ENCODE measurements at regions not wholly inside any gene's neighbourhood (a gene's known extent, or its start where the extent isn't known, plus 50 kb on each side); places are given as distances from the start of the nearest gene placed in this dataset.

DNA sequence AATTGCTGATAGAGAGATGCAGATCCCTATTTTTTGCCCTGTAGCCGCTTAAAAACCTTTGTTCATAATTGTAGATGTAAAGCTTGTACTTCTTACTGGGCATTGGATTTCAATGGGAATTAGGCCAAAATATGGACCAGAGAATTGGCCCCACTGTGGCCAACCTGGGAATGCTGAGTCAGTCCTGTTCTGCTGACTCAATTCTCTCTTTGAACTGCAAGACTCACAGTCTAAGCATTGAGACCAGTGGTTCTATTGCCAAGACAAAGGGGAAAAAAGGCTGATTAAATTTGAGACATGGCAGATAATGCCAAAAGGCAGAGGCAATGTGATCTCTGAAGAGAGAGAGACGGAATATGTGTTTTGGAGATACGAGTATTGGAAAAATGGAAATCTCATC is 72.5 kb upstream of the UBL3 start:
- Histone ChIP-seq H3K27ac (peak overlapping the region in 12 of 21 experiments; percentile 26 to 75 (median 64)), H3K4me3 (no peak overlapping the region)

DNA sequence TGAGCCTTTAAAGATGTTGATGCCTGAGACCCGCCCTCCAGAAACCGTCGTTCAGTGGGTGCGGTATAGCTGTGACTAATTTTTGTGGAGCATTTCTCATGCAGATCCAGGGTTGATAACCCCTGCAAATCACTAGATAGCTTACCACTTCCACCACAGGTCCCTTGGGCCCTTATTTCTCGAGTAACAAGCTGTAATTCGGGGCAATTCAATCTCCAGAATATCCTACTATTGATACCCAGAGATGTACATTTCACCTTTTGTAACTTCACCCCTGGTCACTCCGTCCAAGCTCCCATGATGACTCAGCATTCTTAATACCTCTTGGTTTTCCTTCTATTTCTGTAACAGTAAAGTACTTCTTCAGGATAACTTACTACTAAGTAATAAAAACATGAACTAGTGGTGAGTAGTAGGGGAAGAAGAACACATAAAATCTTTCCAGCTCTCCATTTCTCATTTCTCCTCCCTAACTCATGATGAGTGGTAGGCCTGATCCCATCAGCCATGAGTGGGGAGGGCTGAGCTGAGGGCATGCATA is 71.9 kb upstream of the UBL3 start:
- Histone ChIP-seq H3K4me3 (no peak overlapping the region), H3K27ac (peak overlapping the region in 3 of 21 experiments; percentile 7 to 43 (median 26))

GRCh38 chr13:29921542-29921941 is 71.1 kb upstream of the UBL3 start:
- H3K4me3 ChIP-seq: no peak overlapping the region
- no peak overlapping the region for H3K27ac ChIP-seq

DNA sequence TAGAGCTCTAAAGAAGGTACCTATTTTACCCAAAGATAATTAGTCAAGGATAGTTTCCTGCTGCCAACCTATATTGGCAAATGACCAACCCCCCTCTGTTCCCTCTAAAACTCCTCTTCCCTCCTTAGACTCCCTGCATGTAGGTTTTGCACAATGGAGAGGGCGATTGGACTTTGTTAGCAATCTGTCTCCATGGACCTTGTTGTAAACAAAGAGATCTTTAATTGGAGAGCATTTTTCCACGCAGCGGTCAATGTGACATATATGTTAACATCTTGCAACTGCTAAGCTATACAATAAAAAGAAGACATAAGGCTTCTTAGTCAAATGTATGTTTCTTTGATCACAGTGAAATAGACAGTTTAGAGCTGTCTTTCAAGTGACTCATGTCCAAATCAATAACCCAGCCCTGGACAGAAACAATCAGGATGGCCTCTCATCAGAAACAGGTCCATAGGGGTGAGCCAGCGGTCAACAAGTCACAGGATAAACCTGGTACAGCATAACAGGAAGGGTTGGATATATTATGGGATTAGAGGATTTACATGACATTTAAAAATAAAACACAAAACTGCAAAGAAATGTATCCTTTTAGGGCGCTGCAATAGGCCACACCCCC is 69.7 kb upstream of the UBL3 start:
- Histone ChIP-seq H3K4me3 (no peak overlapping the region), H3K27ac (no peak overlapping the region)

GRCh38 chr13:29918845-29919244 is 68.4 kb upstream of the UBL3 start:
- Histone ChIP-seq H3K27ac (peak overlapping the region in 1 of 21 experiments; percentile 12), H3K4me3 (no peak overlapping the region)

DNA sequence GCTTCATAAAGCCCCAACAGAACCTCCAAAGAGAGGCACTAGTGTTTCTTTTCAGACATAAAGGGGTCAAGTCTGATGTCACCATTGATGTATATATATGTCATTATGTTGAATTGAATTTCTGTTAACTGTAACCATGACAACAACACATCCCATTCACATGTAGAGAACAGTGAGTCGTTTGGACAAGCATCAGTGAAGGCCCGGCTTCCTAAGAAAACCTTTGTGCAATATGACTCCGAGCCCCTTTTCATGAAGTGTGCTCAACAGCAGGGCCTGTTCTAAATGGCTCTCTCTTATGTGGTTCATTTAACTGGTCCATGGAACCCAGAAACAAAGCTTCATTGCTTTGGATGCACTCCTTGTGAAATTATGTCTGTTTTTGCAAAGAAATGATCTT is 67.2 kb upstream of the UBL3 start:
- no peak overlapping the region for H3K4me3 ChIP-seq
- H3K27ac ChIP-seq: no peak overlapping the region

- Histone ChIP-seq H3K4me3 (no peak overlapping the region), H3K27ac (no peak overlapping the region)
Measured at GRCh38 chr13:29914581-29914980, 64.2 kb upstream of the UBL3 start.

- Histone ChIP-seq H3K27ac (no peak overlapping the region), H3K4me3 (no peak overlapping the region)
Measured at GRCh38 chr13:29911781-29912418, 61.5 kb upstream of the UBL3 start.

DNA sequence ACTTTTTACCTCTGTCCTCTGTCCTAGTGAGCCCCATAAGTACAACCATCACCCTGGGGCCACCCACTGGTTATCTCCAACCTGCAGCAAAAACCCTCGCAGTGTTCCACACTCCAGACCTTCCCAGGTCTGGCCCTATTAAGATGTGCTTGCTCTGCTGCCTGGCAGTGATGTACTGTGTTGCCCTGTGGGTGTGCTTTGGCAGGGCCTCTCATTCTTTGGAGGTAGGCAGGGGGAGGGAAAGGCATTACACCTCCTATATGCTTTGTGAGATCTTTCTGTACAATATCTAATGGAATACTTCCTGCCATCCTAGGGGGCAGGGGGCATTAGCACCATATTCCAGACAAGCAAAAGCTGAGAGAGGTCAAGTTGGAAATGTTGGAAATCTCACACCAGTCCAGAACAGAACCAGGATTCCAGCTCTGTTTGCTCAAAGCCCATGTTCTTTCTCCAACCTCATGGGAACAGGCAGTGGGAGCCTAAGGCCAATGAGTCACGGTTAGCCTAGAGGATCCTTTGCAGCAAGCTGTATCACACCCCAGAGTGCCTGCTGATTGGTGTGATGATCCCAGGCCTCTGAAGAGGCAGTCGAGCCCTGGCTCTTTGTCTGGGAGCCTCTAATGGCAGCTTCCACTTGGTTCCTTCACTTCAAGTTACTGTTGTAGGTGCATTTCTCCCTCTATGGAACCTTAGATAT is 59.7 kb upstream of the UBL3 start:
- Histone ChIP-seq H3K4me3 (no peak overlapping the region), H3K27ac (peak overlapping the region in 2 of 21 experiments; percentile 16 to 70)

GRCh38 chr13:29909081-29909730 is 58.8 kb upstream of the UBL3 start:
- Histone ChIP-seq H3K27ac (peak overlapping the region in 2 of 21 experiments; percentile 42 to 70), H3K4me3 (no peak overlapping the region)

DNA sequence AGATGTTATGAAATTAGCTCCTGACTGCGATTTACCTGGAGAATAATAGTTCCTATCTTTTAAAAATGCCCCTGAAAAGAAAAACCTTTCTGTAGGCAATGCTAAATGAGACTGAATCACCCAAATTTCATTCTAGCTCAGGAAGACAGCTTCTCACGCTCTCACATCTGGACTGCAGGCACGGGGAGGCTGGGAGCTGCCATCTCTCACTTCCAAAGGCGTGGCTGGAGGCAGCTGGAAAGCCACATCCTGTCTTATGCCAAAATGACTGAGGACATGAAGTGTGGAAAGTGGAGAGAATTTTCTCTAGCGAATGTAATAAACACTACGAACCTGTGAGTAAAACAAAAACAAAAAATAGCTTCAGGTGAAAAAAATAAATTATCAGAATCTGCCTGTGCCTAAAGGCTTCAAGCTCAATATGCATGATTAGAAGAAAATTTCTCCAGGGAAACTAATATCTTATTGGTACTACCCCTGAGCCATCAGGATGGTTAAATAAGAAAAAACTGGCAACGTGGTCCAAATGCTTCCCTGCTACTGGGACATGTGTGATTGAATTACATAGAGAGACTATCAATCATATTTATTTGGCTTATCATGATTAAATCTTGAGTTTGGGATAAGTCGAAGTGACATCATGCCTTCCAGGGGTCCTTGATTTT is 58.1 kb upstream of the UBL3 start:
- Histone ChIP-seq H3K27ac (peak overlapping the region in 2 of 21 experiments; percentile 7 to 35), H3K4me3 (no peak overlapping the region)

DNA sequence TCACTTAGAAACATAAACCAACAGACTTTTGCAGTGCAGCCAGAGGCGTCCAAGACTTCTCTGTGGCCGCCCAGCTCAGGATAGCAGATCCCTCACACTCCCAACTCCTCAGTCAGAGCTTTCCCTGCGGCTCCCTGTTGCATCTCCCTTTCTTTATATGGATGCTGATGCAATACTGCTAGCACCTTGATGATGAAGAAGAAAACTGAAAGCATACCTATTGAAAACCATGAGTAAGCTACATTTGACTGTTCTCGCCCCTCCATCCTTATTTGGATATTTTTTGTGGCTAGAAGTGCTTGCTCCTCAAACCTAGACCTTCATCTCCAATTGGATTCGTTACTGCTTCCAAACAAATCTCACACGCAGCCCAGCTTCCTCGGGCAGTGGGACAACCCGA is 57.3 kb upstream of the UBL3 start:
- H3K4me3 ChIP-seq: no peak overlapping the region
- H3K27ac ChIP-seq: peak overlapping the region in 2 of 21 experiments; percentile 11 to 35

GRCh38 chr13:29906432-29907011 is 56.1 kb upstream of the UBL3 start:
- Histone ChIP-seq H3K4me3 (no peak overlapping the region), H3K27ac (no peak overlapping the region)

DNA sequence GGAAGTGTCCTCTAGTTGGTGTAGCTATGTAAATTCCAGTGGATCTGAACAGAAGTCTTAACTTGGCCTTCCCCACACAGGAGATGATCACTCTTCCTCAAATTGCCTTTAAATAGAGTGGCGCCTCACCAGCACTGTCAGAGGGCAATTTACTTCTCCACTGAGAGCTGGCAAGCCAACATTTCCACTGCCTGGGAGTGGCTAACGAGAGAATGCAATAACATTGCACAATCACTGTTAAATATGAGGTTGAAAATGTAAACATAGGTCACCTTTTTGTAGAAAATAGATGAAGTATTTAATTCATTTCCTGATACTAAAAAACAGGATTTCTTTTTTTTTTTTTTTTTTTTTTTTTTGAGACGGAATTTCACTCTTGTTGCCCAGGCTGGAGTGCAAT is 55.4 kb upstream of the UBL3 start:
- no peak overlapping the region for H3K27ac ChIP-seq

DNA sequence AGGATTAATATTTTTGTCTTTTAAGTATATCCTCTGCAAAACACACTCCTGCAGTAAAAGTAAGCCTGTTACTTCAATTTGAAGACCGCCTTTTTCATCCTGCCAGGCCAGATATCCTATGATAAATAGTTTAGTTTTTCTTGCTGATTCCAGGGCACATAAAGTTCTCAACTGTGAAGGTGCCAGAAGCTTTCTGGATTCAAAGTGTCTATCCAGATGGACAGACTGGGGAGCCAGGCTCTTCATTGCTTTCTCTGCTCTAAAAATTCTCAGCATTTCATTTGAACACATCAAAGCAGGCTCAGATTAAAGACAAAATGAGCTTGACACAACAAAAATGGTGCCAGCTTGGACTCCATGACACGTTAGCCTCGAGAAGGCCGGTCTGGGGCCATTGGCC is 53.6 kb upstream of the UBL3 start:
- Histone ChIP-seq H3K4me3 (no peak overlapping the region), H3K27ac (peak overlapping the region in 1 of 21 experiments; percentile 91)

More for the DNA sequence above, 55.4 kb upstream of the UBL3 start:
- no peak overlapping the region for H3K4me3 ChIP-seq

DNA sequence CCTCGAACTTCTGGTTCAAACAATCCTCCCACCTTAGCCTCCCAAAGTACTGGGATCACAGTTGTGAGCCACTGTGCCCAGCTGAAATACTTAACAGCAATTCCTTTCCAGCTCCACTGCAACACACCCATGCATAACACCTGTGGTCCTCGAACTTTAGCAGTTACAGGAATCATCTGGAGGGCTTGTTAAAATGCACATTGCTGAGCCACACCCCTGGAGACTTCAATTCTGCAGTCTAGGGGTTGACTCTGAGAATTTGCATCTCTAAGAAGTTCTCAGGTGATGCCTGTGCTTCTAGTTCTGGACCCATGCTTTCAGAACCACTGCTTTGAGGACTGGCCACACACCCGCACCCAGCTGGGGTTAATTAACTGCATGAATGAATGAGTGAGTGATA is 53.1 kb upstream of the UBL3 start:
- H3K27ac ChIP-seq: peak overlapping the region in 3 of 21 experiments; percentile 33 to 91 (median 80)

DNA sequence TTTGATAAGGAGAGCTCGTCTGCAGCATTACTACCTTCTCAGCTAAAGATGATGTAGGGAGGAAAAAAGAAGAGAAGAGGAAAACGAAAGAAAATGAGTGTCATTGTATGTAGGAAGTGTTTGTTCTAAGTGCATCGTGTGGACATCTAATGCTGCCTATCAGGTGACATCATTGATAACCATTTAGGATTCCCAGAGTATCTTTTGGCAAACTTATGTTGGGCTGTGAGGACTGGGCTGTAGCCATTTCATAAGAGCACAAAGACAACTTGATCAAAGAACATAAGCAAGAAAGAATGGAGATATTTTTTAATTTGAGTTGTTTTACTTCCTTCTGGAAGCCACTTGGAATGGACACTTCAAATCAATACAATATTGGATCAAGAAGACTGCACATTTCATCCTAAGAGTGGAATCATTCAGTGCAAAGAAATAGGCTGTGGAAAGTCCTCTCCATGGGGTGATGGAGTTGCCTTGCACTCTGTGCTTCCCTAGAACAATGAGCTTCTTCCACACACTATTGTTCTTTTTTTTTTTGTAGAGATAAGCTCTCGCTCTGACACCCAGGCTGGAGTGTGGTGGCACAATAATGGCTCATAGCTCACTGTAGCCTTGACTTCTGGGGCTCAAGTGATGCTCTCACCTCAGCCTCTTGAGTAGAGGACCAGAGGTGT is 52.4 kb upstream of the UBL3 start:
- H3K27ac ChIP-seq: peak overlapping the region in 6 of 21 experiments; percentile 33 to 91 (median 60)
- peak overlapping the region in 1 of 7 experiments; percentile 17 for H3K4me3 ChIP-seq

More for the DNA sequence above, 53.1 kb upstream of the UBL3 start:
- no peak overlapping the region for H3K4me3 ChIP-seq

Data from skin epidermis (tissue), 12 donors.